ENCODE measurements at regions not wholly inside any gene's neighbourhood (a gene's known extent, or its start where the extent isn't known, plus 50 kb on each side); places are given as distances from the start of the nearest gene placed in this dataset.

- DNase-seq (ENCODE audit: low read depth in 2 of 2) = no peak
Measured at GRCh38 chr2:235358981-235359471, 134.8 kb upstream of the AGAP1 start.

- DNase-seq (ENCODE audit: low read depth in 2 of 2) = no peak
Measured at GRCh38 chr2:235360446-235360845, 133.4 kb upstream of the AGAP1 start.

GRCh38 chr2:235365743-235366142 lies 128.1 kb upstream of the AGAP1 start:
- no peak for DNase-seq (ENCODE audit: low read depth in 2 of 2)

GRCh38 chr2:235366390-235366789 lies 127.5 kb upstream of the AGAP1 start:
- no peak for DNase-seq (ENCODE audit: low read depth in 2 of 2)

- DNase-seq (ENCODE audit: low read depth in 2 of 2) = no peak
Measured at GRCh38 chr2:235366807-235367206, 127.0 kb upstream of the AGAP1 start.

- DNase-seq (ENCODE audit: low read depth in 2 of 2) = no peak
Measured at GRCh38 chr2:235371018-235371417, 122.8 kb upstream of the AGAP1 start.

GRCh38 chr2:235373171-235373570 lies 120.7 kb upstream of the AGAP1 start:
- DNase-seq (ENCODE audit: low read depth in 2 of 2) = no peak

- DNase-seq (ENCODE audit: low read depth in 2 of 2) = no peak
Measured at GRCh38 chr2:235377176-235377575, 116.7 kb upstream of the AGAP1 start.

- DNase-seq (ENCODE audit: low read depth in 2 of 2) = no peak
Measured at GRCh38 chr2:235378246-235378645, 115.6 kb upstream of the AGAP1 start.

- DNase-seq (ENCODE audit: low read depth in 2 of 2) = no peak
Measured at GRCh38 chr2:235378944-235379343, 114.9 kb upstream of the AGAP1 start.

- DNase-seq (ENCODE audit: low read depth in 2 of 2) = no peak
Measured at GRCh38 chr2:235381261-235381912, 112.5 kb upstream of the AGAP1 start.

- DNase-seq (ENCODE audit: low read depth in 2 of 2) = no peak
Measured at GRCh38 chr2:235382179-235382578, 111.7 kb upstream of the AGAP1 start.

GRCh38 chr2:235382601-235383000 lies 111.2 kb upstream of the AGAP1 start:
- DNase-seq (ENCODE audit: low read depth in 2 of 2) = no peak

- DNase-seq (ENCODE audit: low read depth in 2 of 2) = no peak
Measured at GRCh38 chr2:235383272-235383843, 110.5 kb upstream of the AGAP1 start.

GRCh38 chr2:235384624-235385023 lies 109.2 kb upstream of the AGAP1 start:
- no peak for DNase-seq (ENCODE audit: low read depth in 2 of 2)

- DNase-seq (ENCODE audit: low read depth in 2 of 2) = no peak
Measured at GRCh38 chr2:235389626-235390025, 104.2 kb upstream of the AGAP1 start.

GRCh38 chr2:235390108-235390815 lies 103.6 kb upstream of the AGAP1 start:
- DNase-seq (ENCODE audit: low read depth in 2 of 2) = no peak

- DNase-seq (ENCODE audit: low read depth in 2 of 2) = no peak
Measured at GRCh38 chr2:235390816-235391194, 103.0 kb upstream of the AGAP1 start.

GRCh38 chr2:235391921-235392615 lies 101.8 kb upstream of the AGAP1 start:
- DNase-seq (ENCODE audit: low read depth in 2 of 2) = no peak

- no peak for DNase-seq (ENCODE audit: low read depth in 2 of 2)
Measured at GRCh38 chr2:235394278-235394828, 99.5 kb upstream of the AGAP1 start.

GRCh38 chr2:235396071-235396846 lies 97.6 kb upstream of the AGAP1 start:
- DNase-seq (ENCODE audit: low read depth in 2 of 2) = no peak
